ENCODE measurements at regions not wholly inside any gene's neighbourhood (a gene's known extent, or its start where the extent isn't known, plus 50 kb on each side); places are given as distances from the start of the nearest gene placed in this dataset.

GRCh38 chr12:127696963-127697362, 570.0 kb upstream of the TMEM132C start:
- no peak overlapping the region for H3K9ac ChIP-seq (ENCODE audit: insufficient read depth in 1 of 2, low read length in 2 of 2)
- H3K36me3 ChIP-seq (ENCODE audit: control insufficient read depth in 4 of 4, insufficient read depth in 4 of 4, low read length in 4 of 4): no peaks in the 10 kb centered on the region
- no peak for TF ChIP-seq CTCF (IDR thresholded peaks at IDR 0.05; ENCODE audit: control extremely low read depth, extremely low read depth)
- peaks cover 0 to 4% (median 0%) of the 10 kb centered on the region in 3 donors for H3K27me3 ChIP-seq (ENCODE audit: control insufficient read depth in 3 of 3, insufficient read depth in 3 of 3, low read length in 2 of 3)
- H3K4me1 ChIP-seq (ENCODE audit: control insufficient read depth in 5 of 5, insufficient read depth in 5 of 5, low read length in 5 of 5): no peaks in the 10 kb centered on the region
- peaks cover 0 to 8% (median 0%) of the 10 kb centered on the region in 4 donors for H3K9me3 ChIP-seq (ENCODE audit: control insufficient read depth in 4 of 4, insufficient read depth in 3 of 4, low read length in 3 of 4)
- ATAC-seq (ENCODE audit: insufficient read depth, low FRiP score) (no peak), DNase-seq (no peak)
- H3K27ac ChIP-seq (ENCODE audit: low read depth in 1 of 2, low read length in 1 of 2): no peak overlapping the region
- no peak overlapping the region for H3K4me3 ChIP-seq

DNA sequence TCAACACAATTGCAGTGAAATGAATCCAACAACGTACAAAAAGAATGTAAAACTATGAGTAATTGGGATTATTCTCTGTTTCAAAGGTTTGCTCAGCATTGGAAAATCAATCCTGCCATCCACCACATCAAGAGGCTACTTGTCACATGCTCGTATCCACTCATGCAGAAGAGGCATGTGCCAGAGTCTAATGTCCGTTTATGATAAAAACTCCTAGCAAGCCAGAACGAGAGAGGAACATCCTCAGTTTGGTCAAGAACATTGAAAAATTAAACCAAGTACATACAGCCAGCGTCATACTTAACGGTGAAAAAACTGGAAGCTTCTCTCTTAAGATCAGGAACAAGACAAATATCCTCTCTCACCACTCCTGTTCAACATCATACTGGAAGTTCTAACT, 563.9 kb upstream of the TMEM132C start:
- Histone ChIP-seq H3K27me3 (ENCODE audit: control insufficient read depth in 3 of 3, insufficient read depth in 3 of 3, low read length in 2 of 3) (no peaks in the 10 kb centered on the region), H3K4me1 (ENCODE audit: control insufficient read depth in 5 of 5, insufficient read depth in 5 of 5, low read length in 5 of 5) (no peaks in the 10 kb centered on the region), H3K9ac (ENCODE audit: insufficient read depth in 1 of 2, low read length in 2 of 2) (no peak overlapping the region), H3K27ac (ENCODE audit: low read depth in 1 of 2, low read length in 1 of 2) (no peak overlapping the region), H3K4me3 (no peak overlapping the region), H3K9me3 (ENCODE audit: control insufficient read depth in 4 of 4, insufficient read depth in 3 of 4, low read length in 3 of 4) (peaks cover 0 to 2% (median 0%) of the 10 kb centered on the region in 4 donors), H3K36me3 (ENCODE audit: control insufficient read depth in 4 of 4, insufficient read depth in 4 of 4, low read length in 4 of 4) (no peaks in the 10 kb centered on the region)
- WGBS, 2 donors: 73 to 80% methylated on average over 6 of the region's 6 CpGs
- no peak for TF ChIP-seq CTCF (IDR thresholded peaks at IDR 0.05; ENCODE audit: control extremely low read depth, extremely low read depth)
- ATAC-seq (ENCODE audit: insufficient read depth, low FRiP score): no peak
- DNase-seq: no peak

DNA sequence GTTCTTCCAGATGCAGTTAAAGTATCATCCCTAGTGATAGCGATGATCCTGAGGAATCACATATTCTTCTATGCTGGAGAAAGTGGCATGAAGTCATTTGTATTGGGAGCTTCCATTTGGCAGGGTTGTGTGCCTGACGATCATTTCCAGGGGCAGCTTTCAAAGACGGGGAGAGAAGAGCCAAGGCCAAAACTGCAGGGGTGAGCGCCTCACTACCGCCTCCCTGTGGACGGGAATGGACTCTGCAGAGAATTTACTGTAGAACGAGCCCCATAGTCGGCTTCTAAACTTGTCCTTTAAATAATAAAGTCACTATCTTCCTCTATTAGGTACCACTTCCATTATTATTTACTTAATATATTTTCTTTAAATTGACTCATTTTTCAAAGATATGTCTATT, 555.9 kb upstream of the TMEM132C start:
- H3K4me3 ChIP-seq: no peak overlapping the region
- peaks cover 0 to 2% (median 0%) of the 10 kb centered on the region in 4 donors for H3K9me3 ChIP-seq (ENCODE audit: control insufficient read depth in 4 of 4, insufficient read depth in 3 of 4, low read length in 3 of 4)
- DNase-seq (no peak), ATAC-seq (ENCODE audit: insufficient read depth, low FRiP score) (no peak)
- no peak overlapping the region for H3K9ac ChIP-seq (ENCODE audit: insufficient read depth in 1 of 2, low read length in 2 of 2)
- H3K4me1 ChIP-seq (ENCODE audit: control insufficient read depth in 5 of 5, insufficient read depth in 5 of 5, low read length in 5 of 5): no peaks in the 10 kb centered on the region
- no peak overlapping the region for H3K27ac ChIP-seq (ENCODE audit: low read depth in 1 of 2, low read length in 1 of 2)
- no peaks in the 10 kb centered on the region for H3K27me3 ChIP-seq (ENCODE audit: control insufficient read depth in 3 of 3, insufficient read depth in 3 of 3, low read length in 2 of 3)
- 46 to 47% methylated on average over 8 of the region's 8 CpGs for WGBS, 2 donors
- H3K36me3 ChIP-seq (ENCODE audit: control insufficient read depth in 4 of 4, insufficient read depth in 4 of 4, low read length in 4 of 4): no peaks in the 10 kb centered on the region
- no peak for TF ChIP-seq CTCF (IDR thresholded peaks at IDR 0.05; ENCODE audit: control extremely low read depth, extremely low read depth)

DNA sequence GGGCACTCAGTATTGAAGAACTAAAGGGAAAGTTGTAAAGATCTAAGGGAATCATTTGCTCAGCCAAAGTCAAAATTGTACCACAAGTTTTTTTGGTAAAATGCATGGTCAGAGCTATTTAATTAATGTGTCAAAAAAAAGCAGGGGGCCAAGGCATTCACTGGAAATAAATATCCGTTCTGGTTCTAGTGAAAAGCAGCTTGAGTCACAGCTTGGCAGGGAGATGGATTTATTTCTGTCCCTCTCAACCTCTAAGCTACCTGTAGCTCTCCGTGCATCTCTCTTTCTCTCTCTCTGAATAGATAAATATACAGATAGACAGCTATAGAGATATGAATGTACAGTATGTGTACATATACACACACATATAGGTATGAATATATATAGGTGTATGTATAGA, 554.4 kb upstream of the TMEM132C start:
- peaks cover 0 to 2% (median 0%) of the 10 kb centered on the region in 4 donors for H3K9me3 ChIP-seq (ENCODE audit: control insufficient read depth in 4 of 4, insufficient read depth in 3 of 4, low read length in 3 of 4)
- H3K27ac ChIP-seq (ENCODE audit: low read depth in 1 of 2, low read length in 1 of 2): no peak overlapping the region
- H3K9ac ChIP-seq (ENCODE audit: insufficient read depth in 1 of 2, low read length in 2 of 2): no peak overlapping the region
- no peaks in the 10 kb centered on the region for H3K4me1 ChIP-seq (ENCODE audit: control insufficient read depth in 5 of 5, insufficient read depth in 5 of 5, low read length in 5 of 5)
- no peak for DNase-seq
- no peak for ATAC-seq (ENCODE audit: insufficient read depth, low FRiP score)
- no peak overlapping the region for H3K4me3 ChIP-seq
- H3K36me3 ChIP-seq (ENCODE audit: control insufficient read depth in 4 of 4, insufficient read depth in 4 of 4, low read length in 4 of 4): no peaks in the 10 kb centered on the region
- TF ChIP-seq CTCF (IDR thresholded peaks at IDR 0.05; ENCODE audit: control extremely low read depth, extremely low read depth): no peak
- no peaks in the 10 kb centered on the region for H3K27me3 ChIP-seq (ENCODE audit: control insufficient read depth in 3 of 3, insufficient read depth in 3 of 3, low read length in 2 of 3)
- WGBS, 2 donors: 60 to 72% methylated on average over 2 of the region's 2 CpGs
